Stomach (tissue), 4 donors: ENCODE measurements at regions not wholly inside any gene's neighbourhood (a gene's known extent, or its start where the extent isn't known, plus 50 kb on each side); places are given as distances from the start of the nearest gene placed in this dataset.
"Not testable (repeated sequence)": the region's sequence is repeated elsewhere in the genome, so short reads cannot be mapped to it uniquely, and the experiment has no call there.

ENCODE experiments used
- CTCF ChIP-seq, 7 experiments: fragments of 450-650 bp in 4 of 7; fragments of 200-600 bp in 3 of 7; sonication (generic) in 3 of 7; IDR thresholded peaks; one replicate each; pipeline ENCODE4 v1.5.1; 2016 to 2019; ENCODE audit warnings: antibody characterized with exemption in 7 of 7, control low read depth in 2 of 7, mild to moderate bottlenecking in 1 of 7
- EP300 ChIP-seq: sonication (generic); formaldehyde crosslinking; IDR thresholded peaks from one replicate; pipeline ENCODE4 v1.6.1; 2017; ENCODE audit warnings: antibody characterized with exemption
- POLR2A ChIP-seq, 4 donors: fragments of 450-650 bp; IDR thresholded peaks; one replicate each; pipeline ENCODE4 v1.6.1; 2016; ENCODE audit warnings: antibody characterized with exemption in 4 of 4, control low read depth in 2 of 4, mild to moderate bottlenecking in 1 of 4, moderate library complexity in 1 of 4
- POLR2AphosphoS5 ChIP-seq, 3 donors: sonication (generic); formaldehyde crosslinking; IDR thresholded peaks; one replicate each; pipeline ENCODE4 v1.6.1; 2016; ENCODE audit warnings: antibody characterized with exemption in 3 of 3

- TF ChIP-seq CTCF (IDR thresholded peaks at IDR 0.05); EP300; POLR2AphosphoS5 (IDR thresholded peaks at IDR 0.05); POLR2A (IDR thresholded peaks at IDR 0.05): not testable (repeated sequence)
Observed at GRCh38 chr16:32066016-32066651, 187.0 kb upstream of the TP53TG3D start.
